ENCODE measurements at regions not wholly inside any gene's neighbourhood (a gene's known extent, or its start where the extent isn't known, plus 50 kb on each side); places are given as distances from the start of the nearest gene placed in this dataset.

GRCh38 chrX:39755143-39756032, 342.4 kb downstream of the BCOR start:
- TF ChIP-seq, protein P1, sequence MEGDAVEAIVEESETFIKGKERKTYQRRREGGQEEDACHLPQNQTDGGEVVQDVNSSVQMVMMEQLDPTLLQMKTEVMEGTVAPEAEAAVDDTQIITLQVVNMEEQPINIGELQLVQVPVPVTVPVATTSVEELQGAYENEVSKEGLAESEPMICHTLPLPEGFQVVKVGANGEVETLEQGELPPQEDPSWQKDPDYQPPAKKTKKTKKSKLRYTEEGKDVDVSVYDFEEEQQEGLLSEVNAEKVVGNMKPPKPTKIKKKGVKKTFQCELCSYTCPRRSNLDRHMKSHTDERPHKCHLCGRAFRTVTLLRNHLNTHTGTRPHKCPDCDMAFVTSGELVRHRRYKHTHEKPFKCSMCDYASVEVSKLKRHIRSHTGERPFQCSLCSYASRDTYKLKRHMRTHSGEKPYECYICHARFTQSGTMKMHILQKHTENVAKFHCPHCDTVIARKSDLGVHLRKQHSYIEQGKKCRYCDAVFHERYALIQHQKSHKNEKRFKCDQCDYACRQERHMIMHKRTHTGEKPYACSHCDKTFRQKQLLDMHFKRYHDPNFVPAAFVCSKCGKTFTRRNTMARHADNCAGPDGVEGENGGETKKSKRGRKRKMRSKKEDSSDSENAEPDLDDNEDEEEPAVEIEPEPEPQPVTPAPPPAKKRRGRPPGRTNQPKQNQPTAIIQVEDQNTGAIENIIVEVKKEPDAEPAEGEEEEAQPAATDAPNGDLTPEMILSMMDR (conservative IDR thresholded peaks at IDR 0.05; ENCODE audit: low read depth, low read length), result no peak
- TF ChIP-seq BHLHE40 (IDR thresholded peaks at IDR 0.05; ENCODE audit: low read depth, low read length) (no peak), POLR2A (IDR thresholded peaks at IDR 0.05; ENCODE audit: low read depth, low read length) (no peak), NFE2L2 (IDR thresholded peaks at IDR 0.05; ENCODE audit: low read depth, low read length) (no peak), SMC3 (IDR thresholded peaks at IDR 0.05; ENCODE audit: low read depth, low read length) (no peak), RFX5 (IDR thresholded peaks at IDR 0.05; ENCODE audit: low read depth, low read length) (no peak), MAFK (IDR thresholded peaks at IDR 0.05; ENCODE audit: low read depth, low read length) (no peak), MXI1 (IDR thresholded peaks at IDR 0.05; ENCODE audit: borderline replicate concordance, low read depth, low read length) (no peak)
- TF ChIP-seq, protein P2, sequence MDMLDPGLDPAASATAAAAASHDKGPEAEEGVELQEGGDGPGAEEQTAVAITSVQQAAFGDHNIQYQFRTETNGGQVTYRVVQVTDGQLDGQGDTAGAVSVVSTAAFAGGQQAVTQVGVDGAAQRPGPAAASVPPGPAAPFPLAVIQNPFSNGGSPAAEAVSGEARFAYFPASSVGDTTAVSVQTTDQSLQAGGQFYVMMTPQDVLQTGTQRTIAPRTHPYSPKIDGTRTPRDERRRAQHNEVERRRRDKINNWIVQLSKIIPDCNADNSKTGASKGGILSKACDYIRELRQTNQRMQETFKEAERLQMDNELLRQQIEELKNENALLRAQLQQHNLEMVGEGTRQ (IDR thresholded peaks at IDR 0.05; ENCODE audit: low read depth, low read length), result no peak

Data from IMR-90 (cell line).